Daoy (cell line): ENCODE measurements at regions not wholly inside any gene's neighbourhood (a gene's known extent, or its start where the extent isn't known, plus 50 kb on each side); places are given as distances from the start of the nearest gene placed in this dataset.

Source experiments
- DNase-seq: peaks from one replicate; pipeline ENCODE4 v3.0.0-alpha.2; 2015; ENCODE audit warnings: low read depth

DNA sequence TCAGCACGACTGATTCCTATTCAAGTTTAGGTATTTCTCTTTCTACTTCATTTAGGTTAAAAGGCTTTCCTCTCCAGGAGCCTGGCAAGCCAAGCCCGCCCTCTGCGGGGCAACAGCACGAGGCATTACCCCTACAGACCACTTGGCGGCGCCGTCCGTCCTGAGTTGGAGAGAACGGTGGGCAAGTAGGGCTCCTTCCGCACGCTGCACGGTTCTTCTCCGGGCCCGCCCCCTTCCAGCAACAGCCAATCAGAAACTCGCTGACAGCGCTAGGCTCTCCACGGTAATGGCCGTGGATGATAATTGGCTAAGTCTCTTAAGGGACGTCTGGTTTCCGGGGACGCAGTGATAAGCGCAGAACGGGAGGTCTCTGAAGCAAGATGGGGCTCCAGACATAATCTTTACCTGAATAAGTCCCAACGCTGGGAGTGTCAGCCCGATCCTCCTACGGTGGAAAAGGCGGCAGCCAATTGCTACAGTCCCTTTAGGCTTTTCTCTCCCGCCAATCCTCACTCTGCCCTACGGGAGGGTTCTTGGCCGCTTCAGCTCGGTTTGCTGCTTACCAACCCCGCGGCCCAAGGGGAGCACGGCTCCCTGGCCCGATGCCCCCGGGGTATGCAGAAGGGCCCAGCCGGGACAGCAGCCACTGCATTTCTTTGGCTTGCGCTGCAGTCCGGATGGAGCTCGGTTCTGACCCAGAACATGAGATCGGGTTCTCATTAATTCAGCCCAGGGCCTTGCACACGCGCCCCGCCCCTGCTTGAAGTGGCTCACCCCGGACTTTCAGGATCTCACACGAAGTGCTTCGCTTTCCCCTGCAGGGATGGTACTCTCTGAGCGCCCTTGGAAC, 206.9 kb upstream of the PKDCC start:
- peak; percentile 98 for DNase-seq

DNA sequence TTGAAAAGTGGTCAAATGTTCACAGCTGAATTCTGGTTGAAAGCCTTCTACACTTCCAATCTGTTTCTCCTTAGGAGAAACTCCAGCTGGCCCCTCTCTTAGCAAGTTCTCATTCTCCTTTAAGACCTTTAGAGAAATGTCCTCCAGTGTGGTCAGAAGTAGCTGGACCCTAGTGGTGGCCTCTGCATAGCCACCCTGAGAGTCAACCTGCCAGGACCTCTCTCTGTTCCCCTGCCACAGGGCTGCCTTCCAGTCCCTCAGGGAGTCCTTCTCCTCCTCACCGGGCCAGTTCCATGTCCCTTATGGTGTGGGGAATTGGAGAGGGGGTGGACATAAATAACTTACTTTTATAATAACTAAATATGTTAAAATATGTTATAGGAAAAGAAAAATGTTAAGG, 200.9 kb upstream of the PKDCC start:
- DNase-seq: no peak

DNA sequence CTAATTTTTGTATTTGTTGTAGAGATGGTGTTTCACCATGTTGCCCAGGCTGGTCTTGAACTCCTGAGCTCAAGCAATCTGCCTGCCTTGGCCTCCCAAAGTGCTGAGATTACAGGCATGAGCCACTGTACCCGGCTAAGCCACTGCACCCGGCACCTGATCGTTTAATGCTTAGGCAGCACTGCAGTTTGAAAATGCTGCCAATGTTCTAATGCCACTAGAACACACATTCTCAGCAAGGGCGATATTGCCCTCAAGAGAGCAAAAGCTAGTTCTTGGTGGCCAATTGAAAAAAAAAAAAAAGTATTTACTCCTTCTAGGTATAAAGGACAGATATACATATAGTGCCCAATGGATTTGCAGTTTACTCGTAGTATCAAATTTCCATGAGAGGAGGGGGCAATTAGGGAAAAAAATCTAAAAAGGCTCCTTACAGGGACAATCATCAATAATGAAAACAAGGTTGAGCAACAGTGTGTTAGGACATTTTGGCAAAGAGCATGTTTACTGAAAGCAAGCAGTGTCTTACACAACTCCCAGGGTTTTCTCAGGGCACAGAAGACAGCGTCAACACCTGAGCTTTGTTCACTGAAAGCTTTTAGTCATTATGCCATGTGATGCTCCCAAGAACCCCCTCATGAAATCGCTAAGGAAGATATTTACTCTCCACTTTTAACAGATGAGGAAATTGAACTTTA, 199.9 kb upstream of the PKDCC start:
- DNase-seq: no peak

DNA sequence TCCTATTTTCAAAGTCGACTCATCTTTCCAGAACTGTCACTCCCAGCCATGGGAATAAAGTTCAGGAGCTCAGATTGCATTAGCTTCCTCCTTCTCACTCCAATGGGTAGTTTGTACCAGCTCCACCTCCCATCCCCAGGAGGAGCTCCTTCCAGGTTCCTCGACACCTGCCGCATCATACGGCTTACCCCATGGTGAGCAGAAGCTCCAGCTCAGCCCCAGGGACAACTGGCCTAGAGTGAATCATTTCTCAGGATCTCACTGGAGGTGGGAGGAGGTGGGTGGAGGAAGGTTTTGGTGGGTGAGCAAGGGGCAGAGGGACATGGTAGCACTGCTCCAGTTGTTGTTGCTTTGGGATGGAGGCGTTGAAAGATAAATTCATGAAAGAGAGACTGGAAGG, 196.3 kb upstream of the PKDCC start:
- DNase-seq: no peak

DNA sequence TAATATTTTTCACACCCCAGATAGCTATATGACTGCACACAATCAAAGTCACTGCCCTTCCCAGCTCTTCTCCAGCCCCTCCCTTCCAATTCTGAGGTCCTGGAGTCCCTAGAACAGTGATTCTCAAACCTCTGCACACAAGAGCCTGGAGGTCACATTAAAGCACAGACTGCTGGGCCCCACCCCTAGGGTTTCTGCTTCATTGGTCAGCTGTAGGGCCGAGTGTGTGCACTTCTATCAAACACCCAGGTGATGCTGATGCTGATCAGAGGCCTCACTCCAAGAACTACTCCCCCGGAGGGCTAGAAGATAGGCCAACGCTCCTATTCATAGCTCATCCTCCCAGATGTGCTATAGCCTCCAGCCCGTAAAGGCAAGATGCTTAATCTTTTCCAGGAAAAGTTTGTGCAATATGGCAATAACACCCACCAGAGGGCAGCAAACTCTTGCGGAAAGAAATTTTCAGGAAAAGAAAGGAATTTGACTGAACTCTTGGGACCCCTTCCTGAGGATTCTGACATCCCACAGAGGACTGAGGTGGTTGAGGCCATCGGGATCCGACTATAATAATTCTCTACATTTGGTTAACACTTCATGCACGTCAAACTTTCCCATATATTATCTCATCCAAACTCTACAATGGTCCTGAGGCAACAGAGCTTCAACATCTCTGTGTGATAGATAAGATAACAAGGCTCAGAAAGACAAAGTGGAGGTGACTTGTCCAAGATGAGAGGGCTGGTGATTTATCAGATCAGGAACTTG, 194.2 kb upstream of the PKDCC start:
- DNase-seq: peak; percentile 33

DNA sequence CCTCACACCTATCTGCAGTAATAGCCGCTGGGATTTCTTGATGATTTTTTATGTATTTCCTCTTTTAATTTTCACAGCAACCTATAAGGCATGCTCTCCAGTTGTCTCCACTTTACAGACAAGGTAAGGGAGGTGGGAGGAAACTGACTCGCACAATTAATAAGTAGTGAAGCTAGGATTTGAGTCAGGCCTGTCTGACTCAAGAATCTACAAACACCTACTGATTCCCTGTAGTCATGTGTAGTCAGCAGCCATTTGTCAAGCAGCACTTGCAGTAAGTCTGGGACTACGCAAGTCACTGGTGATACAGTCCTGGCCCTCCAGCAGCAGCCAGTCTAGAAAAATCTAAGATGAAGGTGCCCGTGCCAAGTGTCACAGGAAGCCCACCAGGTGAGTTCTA, 193.6 kb upstream of the PKDCC start:
- no peak for DNase-seq

DNA sequence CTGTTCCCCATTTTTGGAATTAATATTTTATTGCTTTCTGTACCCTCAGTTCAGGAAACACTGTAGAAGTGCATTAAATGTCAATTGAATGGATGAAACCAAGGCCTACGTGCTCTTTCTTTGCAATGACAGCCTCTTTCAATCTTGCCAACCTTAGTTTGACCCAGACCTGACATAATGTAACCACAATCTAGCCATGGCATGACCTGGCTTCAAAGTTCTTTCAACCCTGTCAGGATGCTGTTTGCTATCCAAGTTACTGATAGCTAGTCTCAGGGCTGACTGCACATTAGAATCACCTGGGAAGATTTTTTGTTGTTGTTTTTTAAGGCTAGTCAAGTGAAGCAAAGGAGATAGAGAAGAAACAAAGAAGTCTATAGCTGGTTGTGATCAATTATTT, 190.9 kb upstream of the PKDCC start:
- no peak for DNase-seq

DNA sequence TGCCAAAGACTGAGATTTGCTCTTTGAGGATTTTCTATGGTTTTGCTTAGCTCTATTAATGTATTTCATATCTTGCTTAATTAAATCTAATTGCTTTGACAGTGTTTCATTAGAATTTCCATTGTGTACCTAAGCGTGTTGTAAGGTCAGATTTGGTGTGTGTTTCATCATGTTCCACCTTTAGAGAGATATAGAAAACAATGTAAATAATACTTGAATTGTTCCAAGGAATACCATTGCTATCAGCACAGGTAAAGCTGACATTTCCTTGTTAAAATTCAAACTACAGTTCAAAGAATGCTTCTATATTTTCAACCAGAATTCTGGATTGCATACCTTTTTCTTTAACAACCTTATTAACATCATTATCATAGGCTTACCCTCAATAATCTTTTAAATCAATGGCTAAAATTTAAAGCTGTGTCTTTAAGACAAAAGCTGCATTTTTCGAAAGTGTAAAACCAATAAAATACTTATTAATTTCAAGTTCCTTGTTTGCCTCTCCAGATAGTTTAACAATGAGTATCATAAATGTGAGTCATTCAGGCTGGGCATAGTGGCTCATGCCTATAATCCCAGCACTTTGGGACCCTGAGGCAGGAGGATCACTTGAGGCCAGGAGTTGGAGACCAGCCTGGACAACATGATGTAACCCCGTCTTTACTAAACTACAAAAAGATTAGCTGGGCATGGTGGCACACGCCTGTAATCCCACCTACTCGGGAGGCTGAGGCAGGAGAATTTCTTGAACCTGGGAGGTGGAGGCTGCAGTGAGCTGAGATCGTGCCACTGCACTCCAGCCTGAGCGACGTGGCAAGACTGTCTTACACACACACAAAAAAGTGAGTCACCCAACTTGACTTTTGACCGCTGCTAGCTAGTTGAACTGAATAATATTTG, 188.0 kb upstream of the PKDCC start:
- peak; percentile 67 for DNase-seq

DNA sequence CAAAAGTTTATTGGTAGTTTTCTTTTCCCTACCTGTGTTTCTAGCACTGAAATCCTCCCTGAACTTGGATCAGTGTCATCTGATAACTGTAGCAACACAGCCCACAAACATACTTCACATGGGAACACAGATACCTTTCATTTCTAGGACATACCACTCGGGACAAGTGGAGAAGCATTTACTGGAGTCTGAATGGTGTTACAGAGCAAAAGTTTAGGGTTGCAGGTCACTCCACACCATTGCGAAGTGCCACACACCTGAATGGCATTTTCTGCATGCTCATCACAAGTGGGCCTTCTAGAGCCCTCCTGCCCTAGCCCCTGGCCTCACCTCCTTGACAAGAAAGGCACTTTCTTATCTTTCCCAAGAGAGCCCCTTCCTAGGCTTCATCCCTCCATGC, 184.8 kb upstream of the PKDCC start:
- no peak for DNase-seq

DNA sequence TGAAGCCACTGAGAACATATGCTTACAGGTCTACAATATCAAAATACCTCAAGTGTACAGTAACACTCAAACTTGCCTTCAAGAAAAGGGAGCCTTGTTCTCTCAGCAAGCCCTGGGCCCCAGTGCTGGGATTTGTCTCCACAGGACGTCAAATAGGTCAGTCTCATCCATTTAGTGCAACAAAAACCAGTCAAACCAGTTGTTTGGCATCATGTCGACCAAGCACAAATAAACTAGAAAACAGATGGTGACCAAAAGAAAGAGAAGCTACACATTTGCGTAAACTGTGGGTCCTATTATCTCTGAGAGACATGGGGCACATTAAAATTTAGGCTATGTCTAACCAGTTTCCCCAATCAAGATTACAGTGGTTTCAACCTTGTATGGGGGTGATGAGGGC, 182.6 kb upstream of the PKDCC start:
- DNase-seq: no peak

DNA sequence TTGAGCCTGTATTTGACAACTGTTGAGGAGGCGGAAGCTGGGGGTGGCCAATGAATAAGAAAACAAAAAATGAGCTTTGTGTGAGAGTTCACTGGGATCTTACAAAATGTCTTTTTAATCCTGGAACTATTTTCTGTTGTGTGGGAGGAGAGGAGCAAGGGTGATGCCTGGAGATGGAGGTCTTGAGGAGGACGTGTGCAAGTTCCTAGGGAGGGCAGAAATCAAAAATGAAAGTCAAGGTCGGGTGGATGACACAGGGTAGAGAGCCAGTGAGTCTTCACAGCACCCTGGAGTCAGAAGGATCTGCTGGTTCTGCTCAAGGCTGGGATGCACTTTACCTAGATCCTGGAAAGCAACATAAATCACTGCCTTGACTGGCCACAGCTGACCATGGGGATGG, 180.3 kb upstream of the PKDCC start:
- no peak for DNase-seq

DNA sequence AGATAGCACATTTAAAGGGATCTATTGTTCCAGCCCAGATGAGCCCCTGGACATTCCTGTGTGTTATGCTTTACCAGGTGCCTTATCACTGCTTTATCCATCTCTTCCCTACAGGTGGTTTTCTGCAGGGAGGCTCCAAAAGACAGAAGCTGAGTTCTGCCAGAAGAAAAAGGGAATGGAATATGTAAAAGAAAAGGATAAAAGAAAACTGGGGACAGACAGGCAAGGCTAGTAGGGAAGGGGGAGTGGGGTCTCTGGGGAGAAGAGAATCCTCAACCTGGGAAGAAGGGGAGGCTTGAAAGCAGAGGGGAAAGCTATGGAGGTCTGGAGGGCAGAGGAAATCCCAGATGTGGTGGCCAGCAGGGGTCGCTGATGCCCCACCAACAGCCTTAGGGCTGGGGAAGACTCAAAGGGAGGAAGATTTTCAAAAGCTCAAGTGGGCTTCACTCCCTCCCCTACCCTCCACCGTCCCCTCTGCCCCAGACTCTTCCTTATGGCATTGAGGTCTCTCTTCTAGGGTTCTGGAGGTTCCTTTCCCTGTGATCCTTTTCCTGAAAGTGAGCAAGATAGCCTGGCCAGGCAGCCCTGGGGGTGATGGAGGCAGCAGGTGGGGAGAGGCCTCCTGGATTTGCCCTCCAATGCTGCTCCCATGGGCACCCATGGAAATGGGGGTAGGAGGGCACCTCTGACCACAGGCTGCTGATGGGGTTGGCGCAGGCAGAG, 178.1 kb upstream of the PKDCC start:
- peak; percentile 75 for DNase-seq

DNA sequence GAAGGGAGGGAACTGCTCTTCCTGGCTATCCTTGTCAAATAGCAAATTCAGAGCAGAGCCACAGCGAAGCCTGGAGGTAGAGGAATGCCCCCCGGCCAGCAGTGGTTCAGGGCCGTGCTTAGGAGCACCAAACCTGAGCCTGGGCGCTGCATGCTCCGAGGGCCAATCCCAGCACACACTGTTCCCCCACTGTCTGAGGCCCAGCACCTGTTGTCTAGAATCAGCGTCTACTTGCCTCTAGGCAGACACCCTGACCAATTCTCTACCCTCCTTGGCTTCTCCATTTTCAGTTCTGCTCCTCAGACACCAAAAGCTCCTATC, 177.6 kb upstream of the PKDCC start:
- DNase-seq: no peak

DNA sequence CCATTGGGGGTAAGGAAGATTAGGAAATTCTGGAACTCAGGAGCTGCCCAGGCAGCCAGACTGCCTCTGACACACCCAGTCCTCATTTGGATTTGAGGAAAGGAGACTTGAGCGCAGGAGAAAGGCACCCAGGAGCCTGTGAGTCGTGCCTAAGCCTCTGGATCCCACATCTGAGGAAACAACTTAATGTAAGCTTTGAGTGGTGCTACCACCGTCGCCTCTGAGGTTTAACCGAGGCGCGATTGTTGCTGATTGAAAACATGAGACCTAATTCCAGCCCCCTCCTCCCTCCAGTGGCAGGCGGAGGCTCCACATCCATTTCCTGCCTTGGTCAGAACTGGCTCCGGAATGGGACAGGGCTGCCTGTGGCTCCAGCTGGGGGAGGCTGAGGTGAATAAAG, 176.7 kb upstream of the PKDCC start:
- DNase-seq: peak; percentile 17

DNA sequence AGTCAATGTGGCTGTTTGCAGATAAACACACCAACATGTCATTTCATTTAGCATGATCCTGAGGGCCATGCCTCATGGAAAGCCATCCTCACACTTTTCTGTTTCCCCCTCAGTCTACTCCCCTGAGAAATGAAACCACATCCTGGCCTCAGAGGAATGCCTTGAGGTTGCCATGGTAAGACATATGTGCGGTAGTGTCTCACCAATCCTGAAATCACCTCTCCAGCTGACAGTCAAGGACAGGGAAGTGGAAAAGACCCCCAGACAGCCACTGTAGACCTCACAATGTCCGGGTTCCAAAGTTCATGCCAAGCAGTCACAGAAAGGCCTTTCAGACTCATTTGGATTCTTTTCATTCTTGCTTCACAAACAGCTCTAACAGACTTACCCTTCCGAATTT, 175.2 kb upstream of the PKDCC start:
- peak; percentile 66 for DNase-seq

DNA sequence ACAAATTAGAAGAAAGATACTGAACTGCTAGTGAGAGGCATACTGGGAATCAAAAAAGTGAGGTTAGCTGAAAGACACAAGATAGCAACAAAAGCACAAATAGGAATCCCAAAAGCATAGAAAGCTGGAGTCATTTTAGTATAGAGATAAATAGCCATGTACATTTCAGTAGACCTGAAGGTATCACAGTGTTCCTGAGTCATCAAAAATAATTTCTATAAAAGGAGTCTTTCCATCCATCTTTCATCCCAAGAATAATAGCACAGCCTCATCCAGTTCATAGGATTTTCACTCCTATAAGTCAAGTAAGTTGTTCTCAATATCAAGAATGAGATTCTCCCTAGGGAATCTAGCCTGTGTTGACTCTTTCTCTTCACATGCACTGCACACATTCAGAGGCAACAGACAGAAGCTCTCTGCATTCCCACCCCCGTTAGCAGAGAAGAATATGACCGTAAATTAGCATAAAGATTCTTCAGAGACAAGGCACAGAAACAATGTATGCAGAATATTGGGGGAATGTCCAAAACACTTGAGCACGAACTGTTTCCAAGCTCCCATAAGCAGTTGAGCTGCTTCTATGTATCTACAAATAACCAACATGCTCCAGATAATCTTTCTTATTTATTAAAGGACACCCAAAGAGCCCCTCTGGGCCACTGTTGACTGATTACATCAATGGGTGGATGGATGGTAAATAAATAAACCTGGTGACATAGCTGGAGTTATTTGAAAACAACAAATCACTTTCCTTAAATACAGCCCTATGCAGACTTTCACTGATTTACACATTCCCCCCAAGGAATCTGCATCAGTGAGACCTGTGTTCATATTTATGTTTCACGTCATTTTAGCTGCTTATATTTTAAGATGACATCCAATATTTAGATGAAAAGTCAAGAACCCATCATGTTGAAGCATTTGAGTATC, 174.5 kb upstream of the PKDCC start:
- no peak for DNase-seq

DNA sequence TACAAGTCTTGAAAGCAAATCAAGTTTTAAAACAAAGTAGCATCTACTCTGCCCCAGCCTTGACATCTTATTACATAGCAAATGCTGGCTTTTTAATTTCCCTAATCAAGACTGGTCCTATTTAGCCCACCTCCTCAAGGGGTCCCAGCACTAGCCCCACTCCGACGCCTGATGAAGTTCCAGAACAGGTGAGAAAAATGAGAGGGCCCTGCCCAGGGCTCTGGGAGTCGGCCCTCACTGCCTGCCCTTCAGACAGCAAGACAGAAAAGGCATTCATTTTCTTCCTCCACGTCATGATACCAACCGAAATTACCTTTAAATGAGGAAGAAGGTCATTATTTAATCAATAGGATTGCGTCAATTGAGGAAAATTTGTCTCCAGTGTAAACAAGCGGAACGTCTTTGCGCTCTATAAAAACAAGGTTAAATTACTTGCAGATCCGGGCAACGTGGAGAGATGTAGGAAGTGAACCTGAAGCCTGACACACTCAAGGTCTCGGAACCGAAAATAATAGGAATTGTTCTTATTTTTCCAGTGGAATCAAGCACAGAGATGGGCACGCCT, 170.6 kb upstream of the PKDCC start:
- DNase-seq: no peak

DNA sequence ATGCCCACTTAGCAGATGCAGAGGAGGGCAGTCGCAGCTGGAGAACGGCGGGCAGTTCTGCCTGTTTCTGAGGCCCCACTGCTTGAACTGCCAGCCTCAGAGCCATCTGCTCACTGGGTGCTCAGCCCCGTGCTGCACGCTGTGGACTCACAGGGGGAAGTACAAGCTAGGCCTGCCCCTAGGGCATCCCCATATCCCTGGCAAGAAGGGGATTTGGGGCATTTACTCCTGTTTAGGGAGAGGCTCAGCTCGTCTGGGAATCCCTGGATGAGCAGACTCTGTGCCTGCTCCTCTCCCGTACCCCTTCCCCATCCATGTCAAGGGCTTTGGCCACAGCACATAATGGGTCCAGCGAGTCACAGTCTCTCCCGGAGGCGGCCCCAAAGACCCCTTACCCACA, 169.8 kb upstream of the PKDCC start:
- DNase-seq: no peak

DNA sequence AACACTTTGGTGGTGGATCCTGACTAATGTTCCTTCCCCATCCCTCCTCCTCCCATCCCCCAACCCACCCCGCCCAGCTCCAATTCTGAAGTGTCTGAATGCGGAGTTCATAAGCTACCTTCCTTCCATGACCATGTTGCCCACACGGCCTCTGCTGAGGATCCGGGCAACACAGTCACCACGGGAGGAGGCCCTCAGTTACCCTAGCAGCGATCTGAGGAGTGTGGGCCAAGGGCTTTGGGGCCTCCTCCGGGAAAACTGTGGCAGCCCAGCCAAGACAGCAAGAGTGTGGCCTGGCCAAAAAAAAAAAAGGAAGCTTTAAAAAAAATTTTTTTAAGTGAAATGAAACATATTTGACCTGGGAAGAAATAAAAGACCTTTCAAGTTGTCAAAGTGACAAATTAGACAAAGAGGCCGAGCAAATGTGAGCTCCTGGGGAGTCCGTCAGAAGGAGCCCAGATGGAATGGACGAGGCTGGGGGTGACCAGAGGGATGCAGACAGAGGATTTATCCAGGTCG, 169.0 kb upstream of the PKDCC start:
- DNase-seq: no peak
